HG03175 (cell line): ENCODE measurements at regions not wholly inside any gene's neighbourhood (a gene's known extent, or its start where the extent isn't known, plus 50 kb on each side); places are given as distances from the start of the nearest gene placed in this dataset.
"Not testable (repeated sequence)": the region's sequence is repeated elsewhere in the genome, so short reads cannot be mapped to it uniquely, and the experiment has no call there.

Experiments
- ATAC-seq: cut with Tn5 transposase; IDR thresholded peaks from one replicate; pipeline ENCODE4 v1.9.1; 2021; ENCODE audit warnings: mild to moderate bottlenecking, moderate library complexity; ENCODE audit not compliant: unreplicated experiment

- no peak for ATAC-seq
These were observed 1954.6 kb upstream of the FLRT2 start for GRCh38 chr14:83575301-83575700.

DNA sequence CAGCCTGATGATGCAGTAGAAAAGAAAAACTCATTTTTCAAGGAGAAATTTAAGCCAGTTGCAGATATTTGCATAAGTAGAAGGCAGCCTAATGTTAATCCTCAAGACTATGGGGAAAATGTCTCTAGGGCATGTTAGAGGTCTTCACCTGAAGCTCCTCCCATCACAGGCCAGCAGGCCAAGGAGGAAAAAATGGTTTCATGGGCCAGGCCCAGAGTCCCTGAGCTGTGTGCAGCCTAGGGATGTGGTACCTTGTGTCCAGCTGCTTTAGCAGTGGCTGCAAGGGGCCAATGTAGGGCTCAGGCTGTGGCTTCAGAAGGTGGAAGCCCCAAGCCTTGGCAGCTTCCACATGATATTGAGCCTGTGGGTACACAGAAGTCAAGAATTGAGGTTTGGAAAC, 1946.7 kb upstream of the FLRT2 start:
- ATAC-seq: no peak

- ATAC-seq: no peak
These were observed 1935.1 kb upstream of the FLRT2 start for GRCh38 chr14:83594874-83595273.

GRCh38 chr14:83607682-83608081, 1922.3 kb upstream of the FLRT2 start:
- ATAC-seq: no peak

DNA sequence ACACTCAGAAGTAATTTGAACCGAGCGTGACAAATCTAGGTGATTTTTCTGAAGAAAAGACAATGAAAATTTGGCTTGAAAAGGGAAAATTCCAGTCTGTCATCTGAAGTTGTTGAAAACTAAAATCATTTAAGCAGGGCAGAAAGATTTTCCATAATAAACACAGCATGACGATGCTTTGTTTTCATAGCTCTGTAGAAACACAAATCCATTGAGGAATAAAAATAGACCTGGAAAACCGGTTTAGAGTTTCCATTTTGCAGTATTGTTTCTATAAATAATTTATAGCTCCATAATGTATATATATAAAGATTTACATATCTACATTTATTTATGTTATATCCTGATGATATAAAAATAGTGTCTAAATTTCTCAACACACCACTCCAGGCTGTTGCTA, 1918.5 kb upstream of the FLRT2 start:
- ATAC-seq: no peak

DNA sequence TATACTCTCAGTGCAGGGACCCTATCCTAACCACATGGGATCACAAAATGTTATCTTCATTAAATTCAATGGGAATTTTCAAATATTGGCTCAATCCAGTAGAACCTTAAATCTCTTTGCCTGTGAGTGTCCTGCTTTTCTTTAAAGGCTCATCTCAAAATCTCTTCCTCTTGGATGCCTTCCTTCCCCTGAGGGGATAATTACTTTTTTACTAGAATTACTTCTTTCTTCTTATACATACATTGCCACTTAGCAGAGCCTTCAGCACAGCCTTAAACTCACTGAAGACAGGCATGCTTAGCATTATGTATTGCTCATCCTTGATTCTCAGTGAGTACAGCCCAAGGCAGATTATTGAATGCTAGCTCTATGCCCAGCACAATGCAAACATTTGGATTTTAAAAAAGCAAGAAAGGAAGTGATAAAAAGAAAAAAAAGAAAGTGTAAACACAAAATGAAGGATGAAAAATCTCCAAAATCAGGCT, 1918.0 kb upstream of the FLRT2 start:
- no peak for ATAC-seq

- no peak for ATAC-seq
These were observed 1915.0 kb upstream of the FLRT2 start for GRCh38 chr14:83614956-83615355.

- no peak for ATAC-seq
These were observed 1905.4 kb upstream of the FLRT2 start for GRCh38 chr14:83624541-83624940.

GRCh38 chr14:83632375-83632774, 1897.6 kb upstream of the FLRT2 start:
- ATAC-seq: no peak

GRCh38 chr14:83638748-83639504, 1891.0 kb upstream of the FLRT2 start:
- ATAC-seq: no peak

DNA sequence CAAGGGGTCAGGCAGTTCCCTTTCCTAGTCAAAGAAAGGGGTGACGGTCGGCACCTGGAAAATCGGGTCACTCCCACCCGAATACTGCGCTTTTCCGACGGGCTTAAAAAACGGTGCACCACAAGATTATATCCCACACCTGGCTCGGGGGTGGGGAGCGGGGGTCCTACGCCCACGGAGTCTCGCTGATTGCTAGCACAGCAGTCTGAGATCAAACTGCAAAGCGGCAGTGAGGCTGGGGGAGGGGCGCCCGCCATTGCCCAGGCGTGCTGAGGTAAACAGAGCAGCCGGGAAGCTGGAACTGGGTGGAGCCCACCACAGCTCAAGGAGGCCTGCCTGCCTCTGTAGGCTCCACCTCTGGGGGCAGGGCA, 1890.5 kb upstream of the FLRT2 start:
- not testable (repeated sequence) for ATAC-seq

DNA sequence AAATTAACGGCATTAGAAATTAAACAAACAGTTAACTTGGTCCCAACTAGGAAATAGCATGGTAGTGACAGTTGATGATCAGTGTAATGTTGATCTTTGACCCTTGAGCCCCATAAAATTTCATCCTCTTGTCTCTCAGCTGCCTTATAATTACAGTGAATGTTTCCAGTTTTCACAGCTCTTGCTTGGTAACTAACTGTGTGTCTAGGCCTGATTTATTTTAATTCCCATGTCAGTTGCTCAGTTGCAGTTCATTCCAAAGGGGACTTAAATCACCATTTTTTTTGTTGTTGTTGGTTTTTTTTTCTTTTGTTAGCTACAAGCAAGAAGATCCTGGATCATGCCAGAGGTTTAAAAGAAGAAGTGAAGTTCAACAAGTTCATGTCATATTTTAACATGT, 1883.7 kb upstream of the FLRT2 start:
- ATAC-seq: no peak

- no peak for ATAC-seq
These were observed 1869.3 kb upstream of the FLRT2 start for GRCh38 chr14:83660597-83660996.

- ATAC-seq: no peak
These were observed 1865.6 kb upstream of the FLRT2 start for GRCh38 chr14:83664389-83664788.

DNA sequence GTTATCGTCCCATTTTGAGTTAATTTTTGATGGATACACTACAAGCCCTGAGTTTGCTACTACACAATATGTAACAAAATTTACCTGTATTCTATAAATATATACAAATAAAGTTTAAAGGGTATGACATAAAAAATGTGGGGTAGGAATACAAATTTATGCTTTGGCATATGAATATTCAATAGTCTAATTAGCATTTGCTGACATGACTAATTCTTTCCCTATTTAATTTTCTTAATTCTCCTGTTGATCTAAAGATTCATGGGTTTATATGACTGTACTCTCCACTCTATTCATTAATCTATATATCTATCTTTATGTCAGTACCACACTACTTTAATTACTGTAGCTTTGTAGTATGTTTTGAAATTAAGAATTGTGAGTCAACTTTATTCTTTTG, 1840.7 kb upstream of the FLRT2 start:
- ATAC-seq: no peak

DNA sequence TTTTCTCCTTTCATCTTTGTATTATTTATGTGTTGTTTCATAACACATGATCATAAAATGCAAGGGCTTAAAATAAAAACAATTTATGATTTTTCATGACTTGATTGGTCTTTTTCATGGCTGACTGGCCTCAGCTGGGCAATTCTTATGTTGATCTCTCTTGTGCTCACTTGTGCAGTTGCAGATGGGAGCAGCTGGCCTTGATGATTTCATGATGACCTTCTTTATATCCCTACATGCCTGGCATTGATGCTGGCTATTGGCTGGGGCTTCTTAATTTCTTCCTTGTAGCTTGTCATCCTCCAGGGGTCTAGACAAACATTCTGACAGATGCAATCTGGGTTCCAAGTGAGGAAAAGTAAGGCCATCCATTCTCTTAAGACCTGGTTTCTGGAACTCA, 1832.8 kb upstream of the FLRT2 start:
- ATAC-seq: no peak

- ATAC-seq: no peak
These were observed 1827.3 kb upstream of the FLRT2 start for GRCh38 chr14:83702619-83703018.

DNA sequence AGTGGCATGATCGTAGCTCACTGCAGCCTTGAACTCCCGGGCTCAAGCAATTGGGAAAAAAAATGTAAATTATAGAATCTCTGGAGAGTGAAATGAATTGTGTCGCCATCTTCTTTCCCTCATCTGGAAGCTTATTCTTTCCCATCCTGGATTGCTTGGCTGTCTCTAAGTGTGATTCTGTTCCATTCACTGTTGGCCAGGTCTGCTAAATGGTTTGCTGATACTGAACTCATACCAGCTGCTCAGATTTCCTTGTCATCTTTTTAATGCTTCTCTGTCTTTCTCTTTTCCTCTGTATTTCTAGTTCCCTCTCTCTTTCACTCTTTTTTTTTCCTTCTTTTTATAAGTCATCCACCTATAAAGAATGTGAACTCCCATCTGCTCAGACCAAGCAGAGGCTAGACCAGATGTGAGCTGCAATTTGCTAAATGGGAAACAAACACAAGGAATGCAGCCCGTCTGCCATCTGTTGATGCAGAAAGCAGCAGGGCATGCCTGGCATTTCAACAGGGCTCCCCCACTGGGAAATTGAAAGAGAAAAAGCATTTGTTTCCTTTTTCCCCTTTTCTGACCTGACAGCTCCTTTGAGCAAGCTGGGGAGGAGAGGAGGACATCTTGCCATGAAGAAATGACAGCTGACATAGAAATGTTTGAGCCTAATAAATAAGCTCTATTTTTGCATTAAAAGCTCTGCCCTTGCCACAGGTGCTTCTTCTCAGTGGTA, 1823.6 kb upstream of the FLRT2 start:
- ATAC-seq: no peak

DNA sequence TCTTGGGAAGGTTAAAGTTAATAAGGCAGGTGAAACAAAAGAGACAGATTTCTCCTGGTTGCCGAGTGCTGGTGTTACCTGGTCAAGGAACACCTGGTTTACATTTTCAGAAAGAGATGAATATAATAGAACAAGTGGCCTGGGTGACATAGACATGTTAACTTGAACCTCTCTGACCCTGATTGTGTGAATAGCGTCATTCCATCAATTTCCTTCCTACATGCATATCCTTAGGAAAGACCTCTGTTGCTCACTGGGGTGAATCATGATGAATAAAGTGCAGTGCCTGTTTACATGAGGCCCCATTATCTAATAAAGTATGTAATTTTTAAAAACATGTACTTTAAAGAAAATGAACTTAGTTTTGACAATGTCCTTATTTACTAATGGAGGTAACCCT, 1822.9 kb upstream of the FLRT2 start:
- no peak for ATAC-seq

GRCh38 chr14:83709116-83709515, 1820.8 kb upstream of the FLRT2 start:
- no peak for ATAC-seq

DNA sequence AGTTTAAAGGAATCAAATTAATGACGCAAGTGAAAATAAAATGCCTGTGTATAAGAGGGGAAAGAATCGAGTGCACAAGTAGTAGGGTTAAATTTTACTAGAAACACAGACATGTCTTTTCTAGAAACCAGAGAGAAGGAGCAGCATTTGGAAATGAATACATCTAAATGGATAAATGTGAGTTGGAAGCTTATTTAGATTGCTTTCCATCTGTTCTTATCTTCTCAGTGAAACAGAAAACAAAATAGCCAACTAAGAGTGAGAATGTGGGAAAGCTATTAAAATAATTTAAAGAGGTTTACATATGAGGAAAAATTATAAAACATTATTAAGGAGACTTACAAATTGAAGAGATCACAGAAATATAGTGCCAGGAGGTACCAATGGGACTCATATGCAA, 1818.9 kb upstream of the FLRT2 start:
- no peak for ATAC-seq

DNA sequence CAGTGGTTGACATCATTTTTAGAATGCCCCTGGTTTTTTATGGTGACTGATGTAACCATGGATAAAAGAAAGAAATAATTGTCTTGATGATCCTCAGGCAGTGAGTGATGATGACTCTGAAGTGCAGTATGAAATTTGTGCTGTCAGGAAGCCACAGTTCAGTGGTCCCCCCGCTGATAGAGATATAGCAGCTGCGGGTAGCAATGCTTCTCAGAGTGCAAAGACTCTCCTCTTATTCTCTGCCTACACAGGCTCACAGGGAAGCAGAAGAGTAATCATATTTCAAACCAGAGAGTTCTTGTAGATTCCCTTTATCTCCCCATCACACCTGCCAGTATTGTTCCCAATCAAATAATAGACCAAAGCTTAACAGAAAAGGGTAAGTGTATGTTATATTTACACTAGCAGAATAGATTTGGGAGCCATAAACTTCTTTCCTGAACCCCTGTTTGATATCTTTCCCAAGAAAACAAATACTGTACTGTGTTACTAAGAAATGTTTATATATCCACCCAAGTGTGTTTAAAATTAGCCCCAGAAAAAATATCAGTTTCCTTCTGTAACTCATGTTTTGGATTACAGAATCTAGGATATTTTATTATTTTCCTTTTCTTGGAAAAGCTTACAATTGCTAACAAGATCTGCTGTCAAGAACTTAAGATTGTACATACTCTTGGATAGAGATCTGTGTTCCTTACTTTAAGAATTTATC, 1817.4 kb upstream of the FLRT2 start:
- ATAC-seq: no peak
